NT2/D1 (cell line): ENCODE measurements at regions not wholly inside any gene's neighbourhood (a gene's known extent, or its start where the extent isn't known, plus 50 kb on each side); places are given as distances from the start of the nearest gene placed in this dataset.

ENCODE experiments used
- SUZ12 ChIP-seq: IDR thresholded peaks from 2 replicates; pipeline ENCODE4 v1.6.1; 2011; ENCODE audit not compliant: insufficient read length, insufficient read depth; ENCODE audit errors: extremely low read depth
- YY1 ChIP-seq: IDR thresholded peaks from 2 replicates; pipeline ENCODE4 v1.6.1; 2011; ENCODE audit not compliant: insufficient read length, insufficient read depth

DNA sequence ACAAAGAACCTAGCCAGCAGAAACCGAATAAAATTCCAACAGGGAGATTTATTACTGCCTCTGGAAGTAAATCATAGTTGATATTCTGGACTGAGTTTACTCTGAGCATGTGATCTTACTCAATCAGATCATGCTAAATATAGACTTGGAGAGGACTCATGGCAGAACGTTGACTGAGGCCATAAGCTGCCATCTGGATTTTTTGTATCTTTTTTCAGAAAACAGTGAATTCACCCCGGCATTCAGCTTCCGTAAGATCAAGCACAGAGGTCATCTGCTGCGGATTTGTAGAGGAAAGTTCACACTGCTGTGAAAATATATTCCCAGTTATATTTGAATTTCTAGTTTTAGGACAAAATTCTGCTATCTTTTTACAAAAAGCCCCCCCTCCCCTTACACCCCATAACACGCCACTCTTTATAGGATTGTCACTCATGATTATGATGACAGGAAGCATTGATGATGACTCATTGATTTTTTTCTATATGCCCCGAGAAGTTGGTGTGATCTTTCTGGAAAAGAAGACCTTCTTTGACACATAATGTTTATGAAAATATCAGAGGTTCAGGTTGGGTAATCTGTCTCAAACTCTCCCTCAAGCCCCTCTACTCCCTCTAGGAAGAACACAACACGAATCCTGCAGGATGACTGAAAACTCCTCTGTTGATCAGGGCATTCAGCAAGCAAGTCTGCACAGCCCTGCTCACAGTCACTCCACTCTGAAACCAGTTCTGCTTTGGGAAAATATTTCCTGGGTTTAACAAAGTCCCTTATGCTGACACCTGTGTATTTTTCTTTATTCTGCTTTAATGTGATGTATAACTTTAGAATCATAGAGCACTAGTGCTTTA is 70.8 kb downstream of the NXNL2 start:
- TF ChIP-seq YY1: no peak
- TF ChIP-seq SUZ12: no peak
